NCI-H1436 (cell line): ENCODE measurements at regions not wholly inside any gene's neighbourhood (a gene's known extent, or its start where the extent isn't known, plus 50 kb on each side); places are given as distances from the start of the nearest gene placed in this dataset.
"Not testable (repeated sequence)": the region's sequence is repeated elsewhere in the genome, so short reads cannot be mapped to it uniquely, and the experiment has no call there.

Experiments used
- DNase-seq: peaks from one replicate; lab custom pipeline; 2025; lab: John Stamatoyannopoulos, UW

DNA sequence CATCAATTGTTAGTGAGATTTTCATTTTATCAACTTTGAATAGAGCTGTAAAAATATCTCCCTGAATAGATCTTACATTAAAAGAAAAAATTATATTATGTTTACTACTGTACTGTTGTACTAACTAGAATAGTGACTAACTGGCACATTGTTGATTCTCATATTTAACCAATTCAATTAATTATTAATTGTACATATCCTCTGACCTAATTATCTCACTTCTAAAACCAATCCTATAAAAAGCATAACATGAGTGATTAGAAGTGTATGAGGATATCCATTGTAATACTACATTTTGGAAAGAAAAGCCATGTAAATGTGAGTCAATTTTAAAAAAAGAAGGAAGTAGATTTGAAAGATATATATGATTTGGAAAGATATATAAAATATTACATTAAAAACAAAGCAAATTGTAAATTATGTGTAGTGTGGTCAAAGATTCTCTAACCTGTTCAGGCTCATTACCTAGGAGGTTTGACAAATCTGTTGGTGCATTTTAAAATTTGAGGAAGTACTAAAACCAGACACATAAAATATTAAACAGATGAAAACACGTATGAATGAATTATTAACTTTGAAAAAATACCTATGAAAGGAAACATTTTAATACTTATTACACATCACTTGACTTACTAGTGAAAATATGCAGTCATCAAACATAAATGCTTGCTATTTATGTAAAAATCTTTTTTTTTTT lies 829.8 kb upstream of the SLC10A2 start:
- DNase-seq, result no peak

DNA sequence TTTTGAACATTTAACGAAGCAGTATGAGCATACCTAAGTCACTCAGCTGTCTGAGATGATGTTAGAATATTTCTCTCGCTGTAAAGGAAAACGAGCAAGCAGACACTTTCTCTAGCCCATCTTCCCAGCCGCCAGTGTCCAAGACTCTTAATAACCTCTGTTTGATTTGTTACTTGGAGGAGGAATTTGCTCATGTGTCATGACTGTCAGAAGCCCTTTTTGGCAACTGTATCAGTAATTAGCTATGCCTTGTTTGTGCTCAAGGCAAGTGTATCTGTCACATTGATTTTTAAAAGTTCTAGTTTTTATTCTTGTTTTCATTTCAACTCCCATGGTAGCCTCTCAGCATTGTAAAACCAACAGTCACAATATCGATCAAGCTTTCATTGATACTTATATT lies 828.4 kb upstream of the SLC10A2 start:
- no peak for DNase-seq

DNA sequence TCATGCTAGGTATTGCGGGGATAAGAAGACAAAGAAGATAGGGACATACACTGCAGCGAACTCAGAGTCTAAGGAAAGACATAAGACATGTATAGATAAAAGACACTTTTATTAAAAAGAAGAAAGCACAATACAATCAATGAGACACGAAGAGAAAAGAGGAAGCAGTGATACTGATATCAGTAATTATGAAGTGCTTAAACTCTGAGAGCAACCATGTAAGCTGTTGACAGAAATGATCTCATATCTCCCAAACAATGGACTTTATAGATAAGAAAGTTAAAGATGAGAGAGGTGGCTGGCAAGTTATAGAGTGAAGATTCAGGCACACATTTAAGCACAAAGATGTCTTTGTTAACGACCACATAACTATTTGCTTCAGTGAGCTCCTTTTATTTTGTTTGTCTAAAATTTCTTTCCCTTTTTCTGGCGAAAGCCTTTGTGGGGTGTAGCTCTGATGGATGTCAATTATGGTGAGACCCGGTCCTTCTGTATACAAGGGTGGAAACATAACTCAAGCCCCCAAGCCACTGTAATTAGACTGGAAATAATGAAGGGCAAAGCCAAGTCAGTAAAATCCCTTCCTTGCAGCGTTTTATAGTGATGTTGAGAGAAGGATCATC lies 818.0 kb upstream of the SLC10A2 start:
- DNase-seq, result no peak

DNA sequence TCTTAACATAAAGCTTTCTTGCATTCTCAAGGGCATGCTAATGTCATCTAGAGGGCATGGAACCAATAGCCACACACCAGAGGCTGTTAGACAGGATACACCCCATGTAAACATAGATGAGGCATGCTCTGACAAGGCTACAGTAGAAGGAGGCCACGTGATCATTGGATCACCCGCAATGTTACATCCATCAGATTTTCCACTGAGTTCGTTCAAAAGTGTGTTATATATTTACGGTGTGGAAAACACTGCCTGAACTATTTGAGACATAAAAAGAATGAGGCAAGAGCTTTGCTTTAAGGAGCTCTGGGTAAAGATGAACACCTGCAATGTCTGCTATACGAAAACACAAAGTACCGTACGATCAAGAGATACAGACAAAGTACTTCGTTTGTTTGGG lies 817.5 kb upstream of the SLC10A2 start:
- no peak for DNase-seq

DNA sequence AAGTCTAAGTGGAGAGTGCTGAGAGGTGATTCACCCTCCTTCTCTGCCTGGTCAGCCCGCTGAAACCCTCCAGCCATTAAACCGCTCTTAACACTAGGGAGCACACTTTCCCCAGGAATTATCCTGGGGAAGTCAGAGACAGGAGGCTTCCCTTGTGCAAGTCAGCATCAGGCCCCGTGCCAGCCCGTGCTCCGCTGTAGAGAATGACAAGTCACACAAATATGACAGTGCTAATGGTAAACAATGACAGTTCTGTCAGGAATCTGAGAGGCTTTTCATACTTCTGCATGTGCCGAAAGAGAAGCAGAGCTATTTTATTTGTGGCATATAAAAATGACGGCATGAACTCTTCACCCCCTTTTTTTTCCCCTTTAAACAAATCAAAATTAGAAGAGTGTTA lies 816.9 kb upstream of the SLC10A2 start:
- DNase-seq, result peak; percentile 35

DNA sequence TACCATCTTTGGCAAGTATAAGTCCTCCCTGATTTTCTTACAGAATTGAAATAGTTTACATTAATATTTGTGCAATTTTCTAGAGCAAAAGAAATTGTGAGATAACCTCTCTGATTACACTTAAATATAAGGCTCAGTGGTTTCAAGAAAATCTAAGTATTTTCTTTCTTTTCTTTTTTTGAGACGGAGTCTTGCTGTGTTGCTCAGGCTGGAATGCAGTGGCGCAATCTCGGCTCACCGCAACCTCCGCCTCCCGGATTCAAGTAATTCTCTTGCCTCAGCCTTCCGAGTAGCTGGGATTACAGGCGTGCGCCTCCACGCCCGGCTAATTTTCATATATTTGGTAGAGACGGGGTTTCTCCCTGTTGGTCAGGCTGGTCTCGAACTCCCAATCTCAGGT lies 813.9 kb upstream of the SLC10A2 start:
- DNase-seq, result not testable (repeated sequence)

DNA sequence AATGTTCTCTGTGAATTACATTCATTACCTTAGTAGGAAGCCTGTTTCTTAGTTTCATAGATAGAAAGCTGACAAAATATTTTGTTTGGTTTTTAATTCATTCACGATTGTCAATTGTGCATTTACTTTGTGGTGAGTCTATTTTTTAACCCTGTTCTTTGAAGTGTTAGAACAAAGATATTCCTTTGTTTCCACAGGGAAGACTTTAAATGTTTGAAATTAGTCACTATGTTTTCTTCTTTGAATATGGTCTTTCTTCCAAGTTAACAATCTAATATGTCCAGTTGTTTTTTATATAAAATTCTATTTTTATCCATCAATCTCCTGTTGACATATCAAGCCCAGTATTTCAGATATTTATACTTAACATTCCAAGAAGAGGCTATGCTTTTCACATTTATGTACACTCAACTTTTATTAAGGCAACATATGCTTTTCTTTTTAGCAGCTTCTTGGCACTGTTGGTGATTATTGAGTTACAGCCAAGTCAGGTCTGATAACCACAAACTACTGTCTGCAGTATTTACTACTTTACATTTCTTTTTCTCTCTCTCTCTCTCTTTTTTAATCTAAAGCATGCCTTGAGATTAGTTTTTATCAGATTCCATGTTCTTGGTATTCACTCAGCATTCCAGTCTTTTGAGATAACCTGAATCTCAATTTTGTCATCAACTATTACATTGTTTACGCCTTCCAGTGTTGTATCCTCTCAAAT lies 812.8 kb upstream of the SLC10A2 start:
- no peak for DNase-seq

DNA sequence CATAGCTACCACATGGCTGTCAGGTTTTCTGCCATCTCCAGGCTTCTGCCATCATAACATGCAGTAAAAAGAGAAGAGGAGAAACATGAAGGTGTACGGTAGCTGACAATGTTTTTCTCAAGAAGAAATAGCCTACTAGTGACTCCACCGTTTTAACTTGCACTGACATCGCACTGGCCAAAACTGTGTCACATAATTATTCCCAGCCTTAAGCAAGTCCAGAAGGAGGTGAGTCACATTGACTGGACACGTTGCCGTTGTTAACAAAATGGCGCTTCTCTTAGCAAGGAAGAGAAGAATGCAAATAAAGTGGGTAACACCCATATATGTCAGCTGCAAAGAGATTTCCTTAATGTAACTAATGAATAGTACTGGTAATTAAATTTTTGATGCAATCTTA lies 810.4 kb upstream of the SLC10A2 start:
- no peak for DNase-seq

DNA sequence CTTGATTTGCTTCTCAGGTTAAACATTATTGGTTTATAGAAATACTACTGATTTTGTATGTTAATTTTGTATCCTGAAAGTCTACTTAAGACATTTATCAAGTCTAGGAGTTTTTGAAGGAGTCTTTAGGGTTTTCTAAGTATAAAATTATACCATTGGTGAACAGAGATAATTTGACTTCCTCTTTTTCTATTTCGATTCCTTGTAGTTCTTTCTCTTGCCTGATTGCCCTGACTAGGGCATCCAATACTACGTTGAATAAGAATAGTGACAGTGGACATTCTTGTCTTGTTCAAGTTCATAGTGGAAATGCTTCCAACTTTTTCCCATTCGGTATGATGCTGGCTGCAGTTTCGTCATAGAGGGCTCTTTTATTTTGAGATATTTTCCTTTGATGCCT lies 807.5 kb upstream of the SLC10A2 start:
- no peak for DNase-seq

DNA sequence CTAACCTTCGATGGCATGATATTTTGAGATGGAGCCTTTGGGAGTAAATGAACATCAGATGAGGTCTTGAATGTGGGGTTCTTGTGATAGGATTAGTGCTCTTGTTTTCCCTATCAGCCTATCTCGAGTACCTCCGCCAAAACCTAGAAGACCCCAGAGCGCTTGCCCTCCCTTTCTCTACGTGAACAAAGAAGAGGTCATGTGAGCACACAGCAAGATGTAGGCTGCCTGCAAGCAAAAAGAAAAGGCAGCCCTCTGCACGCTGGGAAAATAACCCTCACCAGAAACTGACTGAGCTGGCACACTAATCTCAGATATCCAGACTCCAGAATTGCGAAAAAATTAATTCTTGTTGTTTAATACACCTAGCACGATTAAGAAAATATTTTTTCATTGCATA lies 799.8 kb upstream of the SLC10A2 start:
- DNase-seq, result no peak

DNA sequence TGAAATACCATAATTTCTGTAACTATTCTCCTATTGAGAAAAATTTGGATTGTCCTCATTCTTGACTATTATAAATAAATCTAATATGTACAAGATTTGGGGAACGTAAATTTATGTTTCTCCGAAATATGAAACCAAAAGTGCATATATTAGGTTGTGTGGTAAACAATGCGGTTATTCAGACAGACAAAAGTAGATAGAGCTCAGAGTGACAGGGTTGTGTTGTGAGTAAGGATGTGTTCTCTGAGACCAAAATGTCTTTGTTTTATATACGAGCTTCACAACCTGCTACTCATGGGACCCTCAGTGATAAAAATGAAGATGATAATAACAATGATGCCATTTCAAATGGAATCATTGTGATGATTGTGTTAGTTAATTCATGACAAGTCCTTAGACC lies 796.3 kb upstream of the SLC10A2 start:
- no peak for DNase-seq

DNA sequence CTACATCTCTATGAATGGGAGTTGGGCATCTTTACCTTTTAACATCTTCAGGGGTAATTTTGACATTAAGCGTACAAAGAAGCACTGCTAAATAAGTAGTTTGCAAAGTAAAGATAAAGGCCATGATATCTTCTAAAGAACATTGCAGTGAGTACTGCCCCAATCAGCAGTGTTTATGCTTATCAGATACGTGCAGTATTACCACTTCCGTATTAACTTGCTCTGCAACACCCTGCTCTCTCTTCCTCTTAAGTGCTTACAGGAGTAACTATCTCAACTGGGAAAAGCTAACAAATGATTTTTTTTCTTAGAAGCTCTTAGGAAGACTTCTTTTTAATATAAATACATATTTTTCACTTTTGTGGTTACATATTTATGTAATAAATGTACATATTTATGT lies 793.7 kb upstream of the SLC10A2 start:
- no peak for DNase-seq

DNA sequence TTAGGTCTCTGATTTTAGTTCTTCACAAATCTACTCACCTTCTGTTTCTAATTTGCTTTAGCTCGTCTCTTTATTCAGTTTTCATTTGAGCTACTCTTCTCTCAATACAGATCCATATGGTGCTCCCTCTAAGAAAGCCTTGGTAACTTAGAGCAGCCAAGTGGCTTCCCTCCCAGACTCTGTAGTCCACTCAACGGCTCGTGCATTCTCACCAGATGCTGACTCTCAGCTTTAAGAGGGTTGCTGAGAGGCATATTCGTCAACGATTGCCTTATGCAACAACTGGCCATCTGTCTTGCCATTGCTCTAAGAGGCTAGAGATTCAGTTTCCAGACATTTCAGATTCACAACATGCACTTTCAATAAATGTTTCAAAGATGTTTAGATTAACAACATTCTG lies 785.8 kb upstream of the SLC10A2 start:
- no peak for DNase-seq

DNA sequence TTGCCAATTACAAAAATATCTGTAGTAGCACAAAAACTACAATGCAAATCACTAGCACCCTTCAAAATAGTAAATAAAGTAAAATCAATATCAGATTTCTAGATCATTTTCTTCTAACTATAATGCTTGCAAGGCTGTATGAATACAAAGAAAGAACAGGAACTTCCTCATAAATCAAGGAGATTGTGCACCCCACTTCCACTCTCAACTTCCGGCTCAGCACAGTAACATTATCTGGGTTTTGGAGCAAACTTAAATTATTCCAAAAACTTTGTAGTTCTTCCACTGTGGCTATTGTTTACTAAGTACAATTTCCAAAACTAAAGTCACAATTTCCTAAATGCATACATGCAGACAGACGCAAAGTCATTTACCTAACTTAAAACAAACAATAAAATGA lies 778.3 kb upstream of the SLC10A2 start:
- no peak for DNase-seq

DNA sequence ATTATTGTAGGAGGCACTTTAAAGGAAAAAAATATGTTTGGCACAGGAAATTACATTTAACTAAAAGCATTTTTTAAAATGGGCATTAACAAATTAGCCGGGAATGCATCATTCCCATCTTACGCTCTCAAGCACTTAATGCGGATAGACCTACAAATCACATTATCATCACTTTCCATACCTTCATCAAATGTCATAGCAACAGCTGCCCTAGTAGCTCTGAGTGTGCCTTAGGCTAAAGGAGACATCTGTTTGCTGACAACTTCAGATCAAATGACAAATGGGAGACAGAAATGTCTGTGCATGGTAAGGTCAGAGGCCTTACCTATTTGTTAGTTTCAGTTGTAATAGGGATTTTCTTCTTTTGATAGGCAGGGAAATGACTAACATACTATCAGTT lies 773.2 kb upstream of the SLC10A2 start:
- DNase-seq, result peak; percentile 28

DNA sequence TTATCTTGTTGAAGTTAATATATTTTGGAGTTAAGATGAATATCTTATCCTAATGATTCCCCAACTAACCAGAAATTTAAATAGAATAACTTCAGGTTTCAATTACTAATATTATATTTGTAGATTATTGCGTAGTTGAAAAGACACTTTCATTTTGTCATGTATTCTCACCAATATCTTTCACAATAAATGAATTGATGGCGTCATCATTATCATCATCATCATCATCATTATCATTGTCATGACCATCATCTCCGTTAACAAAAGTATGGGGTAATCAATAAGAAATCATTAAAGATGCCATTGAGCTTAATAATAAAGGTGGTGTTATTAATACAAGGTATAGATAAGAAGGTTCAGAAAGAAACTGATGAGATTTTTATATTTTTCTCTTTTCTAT lies 768.8 kb upstream of the SLC10A2 start:
- no peak for DNase-seq

DNA sequence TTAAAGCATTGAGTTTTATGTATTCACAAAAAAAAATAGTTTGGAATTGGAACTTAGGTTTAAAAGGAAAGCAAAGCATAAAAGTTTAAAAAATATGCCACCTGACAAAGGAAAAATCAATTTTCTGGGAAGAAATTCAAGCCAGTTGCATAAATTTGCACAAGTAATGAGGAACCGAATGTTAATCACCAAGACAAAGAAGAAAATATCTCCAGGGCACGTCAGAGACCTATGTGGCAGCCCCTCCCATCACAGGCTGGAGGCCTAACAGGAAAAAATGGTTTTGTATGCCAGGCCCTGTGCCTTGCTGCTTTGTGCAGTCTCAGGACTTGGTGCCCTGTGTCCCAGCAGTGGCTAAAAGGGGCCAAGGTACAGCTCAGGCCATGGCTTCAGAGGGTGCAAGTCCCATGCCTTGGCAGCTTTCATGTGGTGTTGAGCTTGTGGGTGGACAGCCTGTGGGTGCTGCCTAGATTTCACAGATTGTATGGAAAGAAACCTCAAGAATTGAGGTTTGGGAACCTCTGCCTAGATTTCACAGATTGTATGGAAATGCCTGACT lies 767.2 kb upstream of the SLC10A2 start:
- DNase-seq, result no peak

DNA sequence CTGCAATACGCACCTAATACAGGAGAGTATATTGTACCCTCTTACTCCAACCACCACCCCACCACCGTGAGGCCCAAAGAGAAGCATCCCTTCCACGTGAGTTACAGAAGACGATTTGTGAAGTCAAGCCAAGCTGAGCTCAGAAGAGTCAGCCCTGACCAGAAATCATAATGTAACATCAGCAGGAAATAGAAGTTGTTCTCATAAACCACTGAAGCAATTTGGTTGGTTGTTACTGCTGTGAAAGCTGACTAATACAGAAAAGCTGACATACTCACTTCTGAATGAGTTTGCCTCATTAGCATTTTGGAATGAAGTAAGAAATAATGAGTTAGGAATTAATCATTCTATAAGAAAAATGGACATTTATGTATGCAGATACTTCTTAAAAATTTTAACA lies 749.4 kb upstream of the SLC10A2 start:
- no peak for DNase-seq

DNA sequence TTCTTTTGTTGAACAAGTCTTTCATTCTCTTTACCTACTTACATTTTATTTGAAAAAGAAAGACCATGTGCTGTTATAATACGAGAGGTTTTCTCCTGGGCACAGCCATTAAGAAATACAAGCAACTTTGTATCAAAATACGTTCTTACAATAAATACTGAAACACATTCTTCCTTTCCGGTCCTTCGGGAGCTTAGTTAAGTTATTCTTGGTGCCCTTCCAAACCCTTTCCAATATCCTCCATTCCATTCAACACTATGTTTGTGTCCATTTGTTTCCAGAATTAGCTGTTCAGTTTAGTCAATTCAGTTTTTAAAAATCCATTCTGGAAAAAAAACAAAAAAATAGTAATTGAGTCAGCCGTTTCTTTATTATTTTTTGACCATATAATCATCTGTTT lies 746.8 kb upstream of the SLC10A2 start:
- DNase-seq, result no peak

DNA sequence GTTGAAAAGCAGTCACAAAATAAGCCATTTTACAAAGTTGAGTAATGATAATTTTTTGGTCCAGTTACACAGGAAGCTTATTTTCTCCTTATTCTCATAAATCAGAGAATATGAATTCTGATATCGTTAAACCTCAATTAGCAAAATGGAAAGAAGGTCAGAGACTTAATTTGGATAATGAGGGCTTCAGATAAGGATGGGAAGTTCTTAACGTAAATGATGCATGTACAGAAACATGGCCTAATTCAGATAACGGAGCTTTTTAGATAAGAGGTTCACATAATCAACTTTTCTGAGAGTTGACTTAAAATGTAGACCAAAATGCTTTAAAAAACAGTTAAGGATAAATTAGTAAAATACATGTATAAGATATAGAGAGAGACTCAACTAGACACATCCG lies 746.3 kb upstream of the SLC10A2 start:
- DNase-seq, result no peak

DNA sequence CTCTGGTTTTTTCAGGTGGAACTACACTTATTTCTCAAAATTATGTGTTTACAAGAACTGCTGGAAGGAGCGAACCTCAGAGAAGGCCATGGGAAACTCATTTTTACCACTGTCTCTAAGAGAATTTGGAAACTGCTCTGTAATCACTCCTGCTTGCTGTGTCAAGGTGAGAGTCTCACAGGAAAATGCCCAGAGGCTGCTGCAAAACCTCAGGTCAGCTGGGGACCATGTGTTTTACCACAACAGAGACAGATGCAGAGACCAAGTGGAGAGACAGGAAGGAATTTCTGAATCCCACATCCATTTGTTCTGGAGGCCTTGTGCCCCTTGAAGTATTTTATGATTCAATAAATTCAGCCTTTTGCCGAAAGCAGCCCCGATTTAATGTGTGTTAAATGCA lies 743.8 kb upstream of the SLC10A2 start:
- DNase-seq, result no peak

DNA sequence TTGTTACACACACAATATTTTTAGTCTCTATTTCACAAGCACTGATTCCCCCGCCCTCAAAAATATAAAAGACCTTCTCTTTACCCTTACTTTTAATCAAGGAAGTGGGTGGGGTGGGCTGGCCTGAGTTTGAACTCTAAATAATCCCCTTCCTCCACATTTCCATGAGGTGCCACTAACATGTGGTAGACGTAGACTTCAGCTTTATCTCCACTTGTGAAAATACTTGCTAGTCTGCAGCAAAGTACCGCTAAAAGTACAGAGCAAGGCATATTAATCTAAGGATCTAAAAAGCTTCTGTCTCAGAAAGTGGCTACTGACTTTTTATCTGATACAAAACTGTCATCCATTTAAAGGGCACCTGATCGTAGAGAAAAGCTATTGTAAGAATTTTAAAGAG lies 739.6 kb upstream of the SLC10A2 start:
- DNase-seq, result no peak

DNA sequence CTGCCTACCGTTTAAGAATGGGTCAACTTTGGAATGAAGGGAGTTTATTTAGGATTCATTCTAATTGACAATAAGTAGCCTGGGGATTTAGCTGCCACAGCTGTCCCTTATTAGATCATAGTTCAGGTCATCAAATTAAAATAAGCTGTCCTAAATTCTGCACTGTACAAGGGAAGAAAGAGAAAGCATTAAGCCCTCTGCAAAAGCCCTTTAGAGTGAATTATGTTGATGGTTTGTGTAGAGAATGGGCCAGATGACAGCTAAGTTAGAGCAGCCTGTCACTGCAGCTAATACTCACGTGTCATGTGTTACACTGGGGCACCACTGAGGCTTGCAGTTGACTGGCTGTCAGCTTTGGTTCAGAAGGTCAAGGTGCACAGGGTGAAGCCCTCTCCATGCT lies 737.1 kb upstream of the SLC10A2 start:
- DNase-seq, result no peak
